Left ventricle myocardium superior (tissue), 1 donor: ENCODE measurements at regions not wholly inside any gene's neighbourhood (a gene's known extent, or its start where the extent isn't known, plus 50 kb on each side); places are given as distances from the start of the nearest gene placed in this dataset.

Experiments used
- ATAC-seq: fragments of 200-7000 bp; cut with Tn5 transposase; one replicate; pipeline ENCODE4 v1.9.1; 2020; ENCODE audit warnings: mild to moderate bottlenecking, moderate library complexity
- DNase-seq: peaks from one replicate; pipeline ENCODE4 v3.0.0-alpha.2; 2020
- intact Hi-C: fragments of 100-400 bp; cut with micrococcal nuclease; formaldehyde crosslinking; loops from one replicate; pipeline ENCODE4 v1.11.0; 2022
- donor health status: DM: no; HTN: yes; CAD: no; lungs with severe emphysema.

DNA sequence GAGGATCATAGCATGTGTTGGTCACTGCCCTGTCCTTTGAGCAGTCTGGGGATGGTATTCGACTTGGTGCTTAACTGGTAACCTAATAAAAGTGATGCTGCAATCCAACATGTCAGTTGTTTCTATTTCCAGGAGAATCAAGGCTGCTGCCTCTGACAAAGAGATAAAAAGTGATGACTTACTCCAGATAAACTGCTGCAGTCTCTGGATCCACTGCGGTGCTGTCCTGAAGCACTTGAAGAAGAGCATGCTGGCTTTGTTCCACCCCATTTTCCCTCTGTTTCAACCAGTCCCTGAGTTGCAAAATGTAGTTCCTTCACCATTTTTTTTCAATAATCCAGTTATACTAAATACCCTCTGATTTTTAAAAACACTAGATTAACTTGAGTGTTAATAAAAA, 403.5 kb upstream of the ANKRD30A start:
- no peak for ATAC-seq
- intact Hi-C loops, result no loop called here
- no peak for DNase-seq

DNA sequence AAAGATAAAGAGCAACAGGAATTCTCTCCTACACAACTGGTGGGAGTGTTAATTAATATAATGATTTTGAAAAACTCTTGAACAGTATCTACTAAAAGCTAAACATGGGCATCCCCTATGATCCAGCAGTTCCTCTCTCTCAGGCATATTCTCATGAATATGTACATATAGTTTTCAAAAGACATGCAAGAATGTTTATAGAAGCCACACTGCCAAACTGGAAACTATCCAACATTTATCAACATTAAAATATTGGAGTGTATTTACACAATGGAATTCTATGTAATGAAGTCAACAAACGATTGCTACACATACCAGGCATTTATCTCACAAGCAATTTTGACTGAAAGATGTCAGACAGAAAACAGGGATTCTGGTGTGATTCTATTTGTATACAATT, 404.5 kb upstream of the ANKRD30A start:
- no peak for ATAC-seq
- intact Hi-C loops, result no loop called here
- DNase-seq, result no peak

DNA sequence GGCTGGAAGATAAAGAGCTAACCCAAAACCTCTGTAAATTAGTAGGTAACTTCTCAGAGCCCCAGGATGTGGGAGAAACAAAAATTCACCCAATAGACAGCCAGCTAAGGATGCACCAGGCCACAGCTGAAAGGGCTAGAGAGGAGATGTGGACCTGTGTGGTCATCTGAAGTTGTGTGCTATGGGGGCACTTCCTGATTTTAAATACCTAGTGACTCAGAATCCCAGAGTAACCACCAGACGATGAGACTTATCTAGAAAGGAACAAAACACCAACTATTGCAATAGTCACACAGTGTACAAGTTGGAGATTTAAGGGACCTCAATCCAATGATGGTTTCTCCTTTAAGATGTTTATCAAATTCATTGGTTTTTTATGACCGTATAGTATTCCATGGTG, 408.3 kb upstream of the ANKRD30A start:
- intact Hi-C loops, result no loop called here
- DNase-seq (no peak), ATAC-seq (no peak)

DNA sequence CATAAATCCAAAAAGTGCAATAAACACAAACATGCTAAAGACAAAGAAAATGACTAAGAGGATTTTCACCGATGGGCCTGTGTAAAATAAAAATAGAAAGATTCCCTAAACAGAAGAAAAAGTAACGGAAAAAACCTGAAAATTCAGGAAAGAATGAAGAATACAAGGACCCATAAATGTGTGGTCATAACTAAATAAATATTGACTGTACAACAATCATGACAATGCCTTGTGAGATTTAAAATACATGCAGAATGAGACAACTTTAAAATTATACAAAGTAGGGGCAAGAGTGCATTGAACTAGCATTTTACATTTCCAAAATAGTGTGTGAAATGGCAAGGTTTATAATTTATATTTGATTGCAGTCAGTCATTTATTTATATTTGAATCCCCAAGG, 409.1 kb upstream of the ANKRD30A start:
- DNase-seq (no peak), ATAC-seq (no peak)
- intact Hi-C loops, result no loop called here

DNA sequence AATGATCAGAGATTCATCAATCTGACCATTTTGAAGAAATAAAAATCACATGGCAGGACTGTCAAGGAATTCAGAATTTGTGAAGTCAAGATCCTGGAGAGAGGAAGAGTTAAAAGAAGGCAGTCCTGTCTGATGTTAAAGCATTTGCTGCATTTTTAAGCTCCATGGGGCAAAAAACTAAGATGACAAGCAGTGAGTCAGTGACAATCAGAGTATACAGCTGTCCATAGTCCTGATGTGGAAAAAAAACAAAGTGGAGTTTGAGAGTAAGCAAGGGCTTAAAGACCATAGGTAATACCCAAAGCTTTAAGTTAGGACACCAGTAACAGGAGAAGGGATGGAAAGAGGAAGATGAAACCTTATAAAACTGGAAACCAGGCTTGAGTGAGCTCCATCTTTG, 412.7 kb upstream of the ANKRD30A start:
- DNase-seq (no peak), ATAC-seq (no peak)
- intact Hi-C loops, result no loop called here

DNA sequence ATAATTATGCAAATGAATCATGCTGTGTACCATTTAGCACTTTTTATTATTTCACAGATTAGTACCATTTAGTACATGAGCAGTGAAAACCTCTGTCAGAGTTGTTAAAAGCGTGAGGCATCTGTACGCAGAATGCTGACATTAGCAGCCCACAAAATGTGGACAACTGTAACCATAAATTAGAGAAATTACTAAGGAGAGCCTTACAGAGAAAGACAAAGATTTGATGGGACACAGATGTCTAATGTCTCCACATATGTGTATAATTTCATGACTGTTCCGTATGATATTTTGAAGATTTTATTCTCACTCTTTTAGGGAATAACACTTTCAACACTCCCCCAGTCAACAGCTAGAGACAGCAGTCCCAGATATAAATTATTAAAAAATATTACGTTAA, 414.0 kb upstream of the ANKRD30A start:
- DNase-seq (no peak), ATAC-seq (no peak)
- intact Hi-C loops, result no loop called here

DNA sequence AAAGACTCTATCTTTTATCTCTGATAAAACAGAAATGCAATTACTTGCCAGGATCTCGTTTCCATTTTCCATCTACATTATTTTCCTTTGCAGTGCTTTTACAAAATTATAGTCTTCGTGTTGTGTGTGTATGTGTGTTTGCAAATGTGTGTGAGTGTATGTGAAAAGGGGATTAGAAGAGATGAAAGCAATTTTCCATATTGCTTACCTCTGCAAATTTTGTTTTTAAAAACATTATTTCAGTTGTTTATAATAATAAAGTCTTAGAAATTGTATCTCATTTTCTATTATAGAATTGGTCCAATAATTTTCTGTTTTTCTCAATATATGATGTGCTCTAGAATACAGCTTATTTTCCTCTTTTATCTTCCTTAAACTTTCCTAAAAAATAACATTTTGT, 421.3 kb upstream of the ANKRD30A start:
- no peak for DNase-seq
- intact Hi-C loops, result no loop called here
- no peak for ATAC-seq

DNA sequence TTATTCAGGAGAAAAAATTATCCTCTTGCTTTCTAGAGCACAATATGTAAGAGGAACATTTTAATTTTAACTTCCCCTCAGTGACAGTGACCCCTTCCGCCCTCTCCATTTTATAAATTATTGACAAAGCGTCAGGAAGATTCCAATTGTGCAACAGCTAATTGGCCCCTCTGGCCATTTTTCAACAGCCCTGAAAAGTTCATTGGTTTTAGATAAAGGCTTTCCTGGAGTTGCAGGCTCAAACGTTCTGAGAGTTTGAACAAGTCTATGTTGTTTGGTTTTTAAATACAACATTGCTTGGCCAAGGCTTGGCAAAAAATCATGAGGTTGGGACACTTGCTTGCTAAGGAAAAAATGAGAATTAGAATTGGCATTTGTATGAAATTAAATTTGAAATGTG, 422.2 kb upstream of the ANKRD30A start:
- no peak for DNase-seq
- intact Hi-C loops, result no loop called here
- ATAC-seq, result no peak

DNA sequence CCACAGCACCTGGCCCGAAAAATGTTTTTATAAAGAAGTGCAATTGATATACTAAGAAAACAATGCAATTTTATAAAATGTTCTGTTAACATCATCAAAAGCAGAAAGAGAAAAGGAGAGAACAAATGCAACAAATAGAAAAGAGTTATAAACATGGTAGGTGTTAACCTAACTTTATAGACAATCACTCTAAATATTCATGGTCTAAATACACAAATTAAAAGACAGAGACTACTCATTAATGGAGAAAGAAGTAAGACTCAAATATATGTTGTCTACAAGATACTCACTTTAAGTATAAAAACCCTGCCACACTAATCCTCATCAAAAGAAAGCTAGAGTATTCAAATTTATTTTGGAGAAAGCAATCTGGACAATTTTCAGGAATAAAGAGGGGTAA, 425.3 kb upstream of the ANKRD30A start:
- no peak for DNase-seq
- intact Hi-C loops, result no loop called here
- ATAC-seq, result no peak

DNA sequence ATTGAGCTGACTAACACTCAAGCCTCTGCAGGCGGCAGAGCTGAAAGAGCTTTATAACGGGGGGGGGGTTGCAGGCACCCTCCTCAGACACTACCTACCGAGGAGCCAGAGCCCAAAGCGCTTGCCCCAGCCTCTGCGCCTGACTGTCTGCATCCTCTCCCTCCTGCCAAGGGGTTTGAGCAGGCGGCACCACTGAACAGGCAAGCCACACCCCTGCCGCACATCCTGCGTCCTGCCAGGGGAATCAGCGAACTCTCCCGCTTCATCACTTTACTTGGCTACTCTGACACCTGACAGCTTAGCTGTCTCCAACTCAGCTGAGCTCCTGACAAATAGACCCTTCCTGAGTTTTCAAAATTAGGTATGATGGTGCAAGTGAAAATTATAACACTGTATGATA, 432.6 kb upstream of the ANKRD30A start:
- ATAC-seq (no peak), DNase-seq (no peak)
- intact Hi-C loops, result no loop called here

DNA sequence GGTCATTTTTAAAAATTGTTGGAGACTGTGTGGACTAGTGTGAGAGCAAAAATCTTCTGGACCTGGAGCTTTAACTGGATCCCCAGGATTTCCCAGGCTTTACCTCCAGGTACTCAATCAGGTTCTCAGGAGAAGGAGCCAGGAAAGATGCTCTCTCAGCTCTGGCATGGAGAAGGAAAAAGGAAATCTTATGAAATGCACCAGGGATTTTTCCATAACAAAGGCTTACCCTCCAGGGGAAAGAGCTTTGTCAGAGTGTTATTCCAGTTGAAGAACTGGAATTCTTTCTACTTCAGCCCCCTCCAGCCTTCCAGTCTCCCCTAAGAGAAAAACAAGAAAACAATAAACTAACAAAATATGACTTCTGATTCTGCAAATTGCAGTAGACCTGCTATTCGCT, 436.7 kb upstream of the ANKRD30A start:
- no peak for DNase-seq
- intact Hi-C loops, result no loop called here
- no peak for ATAC-seq

DNA sequence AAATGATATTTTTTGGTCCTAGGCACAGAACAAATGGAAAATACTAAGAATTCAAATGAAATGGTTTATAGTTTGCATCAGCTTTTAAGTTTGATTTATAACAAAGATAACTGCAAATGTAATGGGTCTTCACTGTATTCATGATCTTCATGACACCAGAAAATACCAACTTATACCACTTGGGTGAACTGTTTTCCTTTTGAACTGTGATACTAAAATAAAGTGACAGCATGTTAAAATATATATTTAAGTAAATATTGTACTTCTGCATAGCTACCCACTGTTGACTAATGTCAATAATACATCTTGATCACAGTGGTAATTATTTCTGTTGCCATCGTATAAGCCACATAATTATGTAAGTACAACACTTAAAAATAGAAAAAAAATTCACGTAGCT, 442.0 kb upstream of the ANKRD30A start:
- ATAC-seq (no peak), DNase-seq (no peak)
- intact Hi-C loops, result no loop called here

DNA sequence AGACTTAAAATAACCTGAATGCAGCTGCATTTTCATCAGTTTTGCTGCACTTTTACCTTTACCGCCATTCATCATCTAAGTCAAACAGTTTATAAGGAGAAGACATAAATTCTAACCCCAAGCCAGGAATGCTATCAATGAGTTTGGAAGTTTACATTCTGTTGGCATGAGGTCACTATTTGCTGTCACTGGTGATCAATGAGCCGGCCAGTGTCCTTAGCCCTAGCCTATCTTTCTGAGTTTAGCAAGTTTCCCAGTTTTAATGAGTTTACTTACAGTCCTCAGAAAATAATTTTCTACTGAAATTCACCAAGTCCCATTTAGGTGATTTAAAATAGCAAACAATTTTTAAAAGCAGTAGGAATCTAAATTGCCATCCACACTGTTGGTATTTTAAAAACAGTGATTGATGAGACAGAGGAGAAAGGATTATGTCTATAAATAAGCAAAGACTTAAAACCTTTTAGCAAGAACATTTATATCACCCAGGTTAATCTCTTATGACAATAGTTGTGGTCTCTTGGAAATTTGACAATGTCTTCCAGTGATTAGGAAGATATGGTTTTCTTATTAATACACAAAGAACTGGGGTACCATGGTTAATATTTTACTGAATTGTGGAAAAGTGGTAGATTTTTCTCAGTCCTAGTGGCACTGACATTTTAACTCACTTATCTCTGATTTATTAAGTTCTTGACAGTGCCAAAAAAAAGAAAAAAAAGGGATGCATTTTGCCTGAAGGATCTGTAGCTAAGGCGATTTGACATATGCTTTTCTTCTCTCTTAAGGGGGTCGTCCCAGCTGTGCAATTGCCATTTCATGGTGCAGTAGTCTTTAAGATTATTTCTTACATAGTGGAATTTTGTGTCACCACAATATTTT, 443.4 kb upstream of the ANKRD30A start:
- intact Hi-C loops, result no loop called here
- DNase-seq, result no peak
- ATAC-seq, result no peak

DNA sequence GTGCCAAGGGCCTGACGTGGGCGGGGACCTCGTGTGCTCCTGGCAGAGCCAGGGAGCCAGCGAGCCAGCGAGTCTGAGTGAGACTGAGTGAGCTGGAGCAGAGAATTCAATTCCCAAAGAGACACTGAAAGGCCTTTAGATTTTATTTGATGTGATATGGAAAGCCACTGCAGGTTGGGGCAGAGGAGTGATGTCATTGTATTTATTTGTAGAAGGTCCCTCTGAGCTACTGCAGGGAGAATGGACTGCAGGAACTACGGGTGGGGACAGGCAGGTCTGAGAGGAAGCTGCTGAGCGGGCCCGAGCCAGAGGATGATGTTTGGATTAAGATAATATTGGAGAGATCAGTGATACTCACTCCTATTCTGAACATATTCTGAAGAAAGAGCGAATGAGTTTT, 445.8 kb upstream of the ANKRD30A start:
- intact Hi-C loops, result no loop called here
- DNase-seq, result no peak
- ATAC-seq, result no peak

DNA sequence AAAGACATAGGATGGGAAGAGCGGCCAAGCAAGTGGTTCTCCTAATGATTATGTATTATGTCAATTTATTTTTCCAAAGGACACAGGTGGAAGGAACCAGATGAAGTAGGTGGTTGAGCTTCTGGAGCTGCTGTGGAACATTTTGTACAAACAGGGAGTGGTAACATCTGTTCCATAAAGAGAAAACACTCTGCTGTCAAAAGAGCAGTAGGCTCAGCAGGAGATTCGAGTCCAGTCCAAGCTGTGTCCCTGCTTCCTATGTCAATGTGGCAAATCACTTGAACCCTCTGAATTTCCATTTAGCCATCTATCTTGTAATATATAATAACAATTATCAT, 448.0 kb upstream of the ANKRD30A start:
- DNase-seq (no peak), ATAC-seq (no peak)

DNA sequence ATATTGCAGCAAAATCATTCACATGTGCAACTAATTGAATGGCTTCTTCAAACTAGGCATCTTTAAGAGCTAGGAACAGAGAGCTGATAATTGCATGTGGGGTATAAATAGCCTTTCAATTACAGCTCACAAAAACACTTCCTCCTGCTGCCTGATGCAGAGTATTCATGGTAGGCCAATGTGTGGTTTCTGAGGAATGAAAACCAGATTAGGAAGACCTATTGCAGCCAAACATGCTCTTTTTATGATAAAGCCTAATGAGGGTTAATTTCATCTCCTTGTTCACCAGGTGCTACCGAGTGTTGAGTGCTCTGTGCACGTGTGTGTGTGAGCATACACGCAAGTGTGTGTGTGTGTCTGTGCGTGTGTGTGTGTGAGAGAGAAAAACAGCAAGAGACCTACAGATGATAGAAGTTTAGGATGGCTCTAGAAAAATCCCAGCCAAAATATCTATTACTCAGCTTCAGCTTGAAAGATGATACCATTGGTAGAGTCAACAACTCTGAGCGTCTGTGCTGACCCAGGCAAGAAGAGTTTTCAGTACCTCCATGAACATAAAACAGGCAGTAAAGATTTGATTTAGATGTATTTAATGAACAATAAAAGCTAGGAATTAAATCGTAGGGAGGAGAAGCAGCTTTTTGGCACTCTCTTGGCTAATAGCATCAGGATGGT, 448.5 kb upstream of the ANKRD30A start:
- ATAC-seq, result peak; percentile 42
- no peak for DNase-seq
- intact Hi-C loops, result no loop called here

More for the DNA sequence above, 448.0 kb upstream of the ANKRD30A start:
- intact Hi-C loops, result no loop called here

DNA sequence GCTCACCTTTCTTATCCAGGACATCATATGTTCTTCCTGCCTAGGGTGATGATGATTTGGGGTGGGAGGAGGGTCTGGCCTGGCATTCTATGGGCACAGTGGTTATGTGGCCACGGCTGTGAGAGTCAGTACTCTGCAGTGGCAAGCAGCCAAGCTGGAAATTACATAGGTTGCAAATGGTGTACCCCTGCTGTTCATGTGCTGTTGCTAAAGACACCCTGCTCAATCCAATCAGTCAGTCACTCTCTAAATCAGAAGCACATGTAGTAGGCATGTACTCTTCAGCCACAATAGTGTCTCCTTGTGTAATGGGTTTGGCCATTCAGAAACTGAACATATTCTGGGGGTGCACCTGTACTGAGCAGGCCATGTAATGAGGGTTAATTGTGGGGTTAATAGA, 449.1 kb upstream of the ANKRD30A start:
- DNase-seq (no peak), ATAC-seq (no peak)
- intact Hi-C loops, result no loop called here

DNA sequence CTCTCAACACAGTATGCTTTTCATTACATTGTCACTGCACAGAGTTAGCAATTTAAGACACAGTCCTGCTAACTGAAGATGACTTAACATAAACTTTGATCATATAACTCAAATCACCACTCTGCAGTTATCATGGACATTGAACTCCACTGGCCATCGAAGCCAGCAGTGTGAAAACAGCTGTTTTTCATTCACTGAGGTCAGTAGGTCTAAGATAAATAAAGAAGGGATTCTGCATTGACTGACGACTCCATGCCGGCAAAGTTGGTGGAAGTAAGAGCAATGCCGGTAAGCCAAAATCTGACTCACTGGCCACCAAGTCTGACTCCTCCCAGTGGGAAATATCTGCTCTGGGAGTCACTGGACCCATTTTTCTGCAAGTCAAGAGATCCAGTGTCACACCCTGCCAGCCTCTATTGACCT, 449.9 kb upstream of the ANKRD30A start:
- no peak for DNase-seq
- intact Hi-C loops, result no loop called here
- no peak for ATAC-seq

DNA sequence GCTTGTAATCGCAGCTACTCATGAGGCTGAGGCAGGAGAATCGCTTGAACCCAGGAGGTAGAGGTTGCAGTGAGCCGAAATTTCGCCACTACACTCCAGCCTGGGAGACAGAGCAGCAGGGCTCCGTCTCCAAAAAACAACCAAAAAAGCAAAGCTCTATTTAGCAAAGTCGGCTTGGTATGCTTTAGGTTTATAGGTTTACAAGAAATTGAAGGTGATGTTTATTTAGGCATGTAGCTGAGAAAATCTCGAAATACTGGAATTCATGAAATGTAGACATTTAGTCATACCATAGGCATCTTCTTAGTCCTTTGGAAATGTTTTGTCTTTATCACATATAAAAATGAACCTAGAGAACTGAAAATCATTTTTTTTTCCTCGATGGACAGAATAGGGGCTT, 453.8 kb upstream of the ANKRD30A start:
- intact Hi-C loops, result no loop called here
- DNase-seq (no peak), ATAC-seq (no peak)

DNA sequence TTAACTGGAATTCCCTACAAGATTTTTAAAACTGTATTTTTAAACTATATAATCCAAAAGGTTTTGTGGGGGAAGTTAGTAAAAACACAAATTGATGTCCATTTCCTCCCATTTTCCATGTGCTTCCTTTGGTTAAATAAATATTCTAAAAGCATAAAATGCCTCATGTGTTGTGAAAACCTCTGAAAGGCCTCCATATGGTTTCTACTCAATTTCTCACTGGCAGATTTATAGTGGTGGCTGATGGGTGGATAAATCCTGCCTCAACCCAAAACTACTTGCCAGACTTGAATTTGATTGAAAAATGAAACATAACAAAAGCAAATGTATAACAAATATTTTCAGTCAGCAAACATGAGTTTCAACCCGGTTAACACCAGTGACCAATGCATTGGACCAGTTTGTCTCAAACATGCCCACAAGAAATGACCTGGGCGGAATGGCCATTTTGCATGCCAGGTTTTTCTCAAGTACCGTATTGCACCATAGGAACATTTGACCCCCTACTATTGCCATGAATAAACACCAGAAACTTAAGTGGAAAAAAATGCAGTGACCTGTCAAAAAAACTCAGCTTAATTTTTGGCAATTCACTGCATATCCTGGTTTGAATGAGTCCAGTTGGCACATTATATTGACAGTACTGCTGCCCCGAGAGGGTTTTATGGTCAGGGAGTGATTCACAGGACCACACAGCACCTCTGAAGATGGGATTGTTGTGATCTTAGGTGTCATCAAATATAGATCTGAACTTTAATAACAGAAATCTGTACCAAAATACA, 454.6 kb upstream of the ANKRD30A start:
- DNase-seq (no peak), ATAC-seq (no peak)
- intact Hi-C loops, result no loop called here
